HUDEP-2 (cell line): ENCODE measurements at regions not wholly inside any gene's neighbourhood (a gene's known extent, or its start where the extent isn't known, plus 50 kb on each side); places are given as distances from the start of the nearest gene placed in this dataset.

ENCODE experiments used
- DNase-seq, 76 experiments: peaks; one replicate each; lab custom pipeline; 2025; ENCODE audit not compliant: unreplicated experiment in 76 of 76; lab: John Stamatoyannopoulos, UW

DNA sequence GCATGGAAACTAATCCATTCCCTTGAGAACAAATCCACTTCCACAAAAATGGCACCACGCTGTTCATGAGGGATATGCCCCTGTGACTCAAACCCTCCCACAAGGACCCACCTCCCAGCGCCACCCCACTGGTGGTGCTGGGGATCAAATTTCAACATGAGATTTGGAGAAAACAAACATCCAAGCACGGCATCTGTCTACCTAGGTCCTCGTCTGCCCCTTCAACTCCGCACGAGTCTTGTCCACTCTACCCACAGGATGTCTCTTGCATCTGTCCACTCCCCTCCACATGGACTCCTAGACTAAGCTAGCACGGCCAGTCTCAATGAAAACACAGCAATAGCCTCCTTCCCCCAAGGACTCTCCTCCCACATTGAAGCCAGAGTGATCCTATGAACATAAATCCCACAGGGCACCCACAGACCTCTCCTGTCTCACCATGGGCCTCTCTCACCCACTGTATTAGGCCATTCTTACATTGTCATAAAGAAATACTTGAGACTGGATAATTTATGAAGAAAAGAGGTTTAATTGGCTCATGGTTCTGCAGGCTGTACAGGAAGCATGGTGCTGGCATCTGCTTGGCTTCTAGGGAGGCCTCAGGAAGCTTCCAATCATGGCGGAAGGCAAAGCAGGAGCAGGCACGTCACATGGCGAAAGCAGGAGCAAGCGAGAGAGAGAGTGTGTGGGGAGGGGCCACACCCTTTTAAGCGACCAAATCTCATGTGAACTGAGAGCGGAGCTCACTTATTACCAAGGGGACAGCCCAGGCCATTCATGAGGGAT is 101.4 kb downstream of the TOMM20 start:
- no peak for DNase-seq

DNA sequence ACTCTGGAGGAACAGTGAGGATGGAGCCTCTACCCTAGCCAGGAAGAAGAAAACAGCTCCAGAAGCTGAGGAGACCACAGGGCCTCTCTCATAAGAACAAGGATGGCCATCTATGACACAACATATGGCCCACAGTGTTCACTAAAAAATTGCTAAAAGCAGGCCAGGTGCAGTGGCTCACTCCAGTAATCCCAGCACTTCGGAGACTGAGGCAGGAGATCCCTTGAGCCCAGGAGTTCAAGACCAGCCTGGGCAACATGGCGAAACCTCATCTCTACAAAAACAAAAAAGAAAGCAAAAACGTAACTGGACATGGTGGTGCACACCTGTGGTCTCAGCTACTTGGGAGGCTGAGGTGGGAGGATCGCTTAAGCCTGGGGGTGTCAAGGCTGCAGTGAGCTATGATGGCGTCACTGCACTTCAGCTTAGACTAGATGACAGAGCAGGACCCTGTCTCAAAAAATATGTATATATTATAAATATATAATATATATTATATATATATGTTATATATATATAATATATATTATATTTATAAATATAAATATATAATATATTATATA is 103.1 kb downstream of the TOMM20 start:
- DNase-seq = no peak

DNA sequence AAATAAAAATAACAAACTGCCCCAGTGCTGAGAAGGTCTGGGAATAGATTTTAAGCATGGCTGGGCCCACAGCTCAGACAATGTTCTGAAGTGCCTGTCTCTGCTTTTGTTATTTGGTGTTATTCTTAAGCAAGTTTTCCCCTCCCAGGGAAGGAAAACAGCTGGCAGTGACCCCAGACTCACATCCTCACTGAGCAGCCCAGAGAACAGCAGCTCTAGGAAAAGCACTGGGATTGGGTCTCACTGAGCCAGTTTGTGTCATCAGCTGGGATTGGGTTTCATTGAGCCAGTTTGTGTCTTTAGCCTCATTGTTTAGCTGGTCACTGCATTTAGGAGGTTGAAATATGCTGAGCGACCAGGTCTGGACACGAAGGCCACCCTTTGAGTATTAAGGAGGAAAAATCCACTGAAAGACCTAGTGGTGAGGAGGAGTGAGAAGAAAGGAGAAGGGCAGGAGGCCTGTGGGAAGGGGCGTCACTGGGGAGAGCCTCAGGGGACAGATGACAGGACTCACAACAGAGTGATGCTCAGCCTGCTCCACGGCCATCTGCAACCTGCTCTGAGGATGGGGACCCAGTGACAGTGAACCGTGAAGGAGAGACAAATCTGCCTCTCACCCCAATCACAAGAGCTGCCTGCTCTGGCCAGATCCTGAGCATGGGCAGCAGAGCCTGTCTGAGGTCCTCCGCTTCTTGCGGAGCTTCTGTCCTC is 103.8 kb downstream of the TOMM20 start:
- no peak for DNase-seq

DNA sequence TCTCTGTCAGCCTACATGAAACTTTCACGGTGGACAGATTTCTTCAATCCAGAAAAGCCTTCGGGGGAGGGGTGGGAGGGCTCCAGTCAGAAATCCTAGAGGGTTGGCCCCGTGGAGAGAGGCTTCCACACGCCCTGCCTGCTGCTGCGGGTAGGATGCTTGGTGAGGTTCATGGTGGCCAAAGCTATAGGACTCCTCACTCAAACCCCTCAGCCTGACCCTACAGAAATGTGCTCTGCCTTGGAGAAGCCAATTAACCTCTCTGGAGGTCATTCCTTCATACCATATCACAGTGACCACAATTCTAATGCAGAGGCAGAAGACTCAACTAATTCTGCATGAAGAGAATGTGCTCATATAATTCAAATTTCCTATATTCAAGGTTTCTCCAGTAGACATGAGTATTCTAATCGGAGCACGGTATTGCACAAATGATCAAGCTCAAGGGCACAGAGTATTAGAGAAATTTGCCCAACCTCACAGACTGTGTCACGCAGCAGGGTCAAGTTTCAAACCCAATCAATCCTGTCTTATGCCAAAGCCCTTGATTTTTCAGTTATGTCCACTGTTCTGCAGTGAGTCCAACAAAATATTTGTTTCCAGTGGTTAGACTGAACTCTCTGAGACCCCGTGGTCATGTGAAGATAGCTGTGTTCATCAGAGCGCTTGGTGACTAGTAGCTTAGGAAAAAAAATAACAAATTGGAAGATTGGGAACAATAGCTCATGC is 104.8 kb downstream of the TOMM20 start:
- DNase-seq = no peak

DNA sequence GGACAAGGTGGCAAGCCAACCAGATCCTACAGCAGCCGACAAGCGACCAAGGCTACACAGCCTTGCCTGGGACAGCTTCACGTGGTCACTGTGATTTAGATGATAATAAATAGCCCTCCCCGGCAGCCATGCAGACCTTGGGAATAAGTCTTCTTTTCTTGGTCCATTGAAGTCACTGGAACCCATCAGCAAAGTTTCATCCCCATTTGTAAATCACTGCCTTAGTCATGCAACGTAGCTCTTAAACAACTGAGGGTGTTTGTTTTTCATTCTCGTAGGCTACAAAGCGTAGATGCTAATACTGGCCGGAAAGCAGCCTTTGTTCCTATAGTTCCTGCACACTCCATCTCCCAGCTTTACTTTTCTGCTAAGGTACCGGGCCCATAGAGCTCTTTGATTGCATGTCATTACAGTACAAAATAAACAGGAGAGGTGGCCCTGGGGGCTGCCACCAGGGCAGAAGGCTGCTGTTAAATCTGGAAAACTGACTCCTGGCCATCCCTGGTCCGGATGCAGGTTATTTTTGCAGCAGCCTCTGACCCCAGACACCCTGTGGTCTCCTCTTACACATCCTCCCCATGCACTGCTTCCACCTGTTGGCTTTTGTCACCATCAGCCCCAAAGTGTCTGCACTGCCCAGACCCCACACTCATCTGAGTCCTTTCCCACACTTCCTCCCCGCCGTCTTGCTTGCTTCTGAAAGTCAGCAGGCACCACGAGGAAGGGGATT is 105.5 kb downstream of the TOMM20 start:
- DNase-seq = no peak

DNA sequence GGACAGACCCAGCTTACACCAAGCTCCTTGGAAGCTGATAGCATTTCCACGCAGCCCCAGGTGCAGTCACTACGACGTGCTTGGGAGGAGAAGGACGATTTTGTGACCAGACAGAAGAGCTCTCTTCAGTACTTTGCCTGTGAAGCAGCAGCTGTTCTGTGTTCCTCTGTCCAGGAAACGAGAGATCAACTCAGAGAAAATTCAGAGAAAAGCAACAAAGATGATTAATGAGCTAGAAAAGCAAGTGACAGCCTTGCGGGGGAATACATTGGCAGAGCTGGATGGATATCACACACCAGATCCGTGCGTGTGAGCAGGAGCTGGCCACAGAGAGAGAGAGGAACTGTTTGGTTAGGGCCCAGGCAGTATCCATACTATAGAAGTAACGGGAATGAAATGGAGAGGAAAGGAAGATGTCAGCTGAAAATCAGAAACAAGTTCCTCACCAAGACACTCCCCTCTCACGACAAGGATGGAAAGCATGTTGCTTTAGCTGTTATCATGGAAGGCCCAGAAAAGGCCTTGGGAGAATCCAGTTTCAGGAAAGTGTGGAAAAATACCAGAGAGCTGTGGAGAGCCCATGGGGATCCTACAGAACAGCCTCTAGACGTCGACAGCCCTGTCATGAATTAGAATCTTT is 106.2 kb downstream of the TOMM20 start:
- DNase-seq = no peak

DNA sequence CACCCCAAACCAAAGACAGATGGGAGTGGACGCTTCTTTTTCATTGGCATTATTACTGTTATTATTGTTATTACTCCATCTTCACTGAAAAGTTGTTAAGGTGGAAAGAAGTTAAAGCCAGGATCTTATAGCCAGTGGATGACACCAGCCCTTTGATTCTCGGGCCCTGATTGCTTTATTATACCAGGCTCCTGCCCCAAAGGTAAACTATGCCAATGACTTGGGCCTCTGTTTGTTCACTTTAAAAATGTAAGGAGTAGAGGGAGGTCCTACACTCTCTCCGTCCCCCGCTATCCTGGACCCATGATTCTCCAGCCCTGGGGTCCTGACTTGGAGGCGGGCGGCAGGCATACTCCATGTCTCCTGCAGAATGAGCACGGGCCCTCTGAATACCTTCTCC is 106.8 kb downstream of the TOMM20 start:
- DNase-seq = no peak

DNA sequence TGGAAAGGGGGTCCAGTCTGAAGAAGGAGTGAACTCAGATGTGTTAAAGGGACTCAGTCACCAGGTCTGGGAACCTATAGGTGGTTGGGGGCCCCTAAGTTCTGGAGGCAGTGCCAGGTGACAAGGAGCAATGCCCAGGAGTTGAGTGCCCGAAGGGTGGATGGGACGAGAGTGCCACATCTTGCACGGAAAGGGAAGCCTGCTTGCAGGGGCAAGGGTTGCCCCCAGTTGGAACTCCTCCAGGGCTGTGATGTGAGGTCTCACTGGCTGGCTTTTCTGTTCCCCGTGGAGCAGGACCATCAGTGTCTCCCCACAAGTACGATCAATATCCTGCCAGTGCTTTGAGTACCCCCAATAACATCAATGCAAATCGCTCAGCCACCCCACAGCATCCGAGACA is 107.3 kb downstream of the TOMM20 start:
- DNase-seq = no peak

DNA sequence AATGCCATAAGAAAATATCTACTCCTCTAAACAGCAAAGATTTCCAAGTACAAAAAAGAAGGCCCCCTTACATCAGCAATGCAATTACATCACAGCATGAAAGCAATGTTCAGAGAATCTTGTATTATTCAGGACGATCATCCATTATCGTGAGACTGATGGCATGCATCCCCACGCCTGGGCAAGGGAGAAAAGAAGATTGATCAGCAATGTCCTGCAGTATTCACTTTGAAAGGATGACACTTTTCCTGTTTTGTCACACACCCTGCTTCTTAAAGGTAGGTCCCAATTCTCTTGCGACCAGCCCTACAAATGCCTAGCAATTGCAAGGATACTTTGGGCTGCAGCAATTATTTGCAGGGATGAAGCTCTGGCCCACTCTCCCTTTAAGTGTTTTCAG is 108.7 kb downstream of the TOMM20 start:
- DNase-seq = no peak

DNA sequence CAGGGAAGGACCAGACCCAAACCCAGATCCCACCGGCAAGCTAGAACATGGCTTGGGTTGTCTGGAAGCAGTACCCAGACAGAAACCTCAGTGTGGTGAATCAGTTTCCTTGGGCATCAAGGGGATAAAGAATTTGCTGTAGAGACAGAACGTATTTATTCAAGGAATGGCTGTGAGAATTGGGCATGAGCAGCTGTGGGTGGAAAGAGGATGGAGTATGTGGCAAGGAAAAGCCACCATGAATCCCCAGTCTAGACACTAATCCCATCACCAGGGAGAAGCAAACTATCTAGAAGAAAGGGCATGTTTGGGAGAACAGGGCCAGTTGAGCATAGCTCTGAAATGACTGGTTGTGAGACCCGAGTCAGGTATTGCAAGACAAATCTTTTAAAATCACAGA is 109.2 kb downstream of the TOMM20 start:
- DNase-seq = no peak

DNA sequence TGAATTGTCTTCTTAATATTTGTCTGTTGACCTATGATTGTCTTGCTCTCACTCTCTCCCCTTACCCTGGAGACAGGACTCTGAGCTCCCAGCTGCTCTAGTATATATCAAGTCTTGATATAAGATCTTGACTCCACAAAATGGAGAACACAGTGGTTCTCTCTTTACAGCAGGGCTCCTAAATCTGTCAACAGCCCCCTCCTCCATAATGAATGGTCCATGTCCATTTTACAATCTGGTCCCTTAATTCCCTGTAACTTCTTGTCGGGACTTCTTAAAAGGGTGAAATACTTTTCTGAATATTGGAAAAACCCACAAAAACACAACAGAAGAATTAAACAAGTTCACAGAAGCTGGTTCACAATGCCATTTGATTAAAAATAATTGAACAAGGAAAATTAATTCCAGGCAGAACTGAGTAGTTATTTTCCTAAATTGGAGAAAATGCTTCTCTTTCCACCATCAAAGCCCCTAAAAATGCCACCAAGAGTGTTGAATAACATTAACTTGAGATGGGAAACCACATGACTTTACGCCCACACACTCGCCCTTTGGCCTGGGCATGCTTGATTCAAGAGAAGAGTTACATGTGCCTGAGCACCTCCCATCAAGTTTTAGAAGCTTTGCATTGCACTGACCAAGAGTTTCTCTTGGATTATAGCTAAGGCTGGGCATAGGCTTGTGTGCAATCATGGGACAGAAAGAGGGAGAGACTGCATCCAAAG is 109.8 kb downstream of the TOMM20 start:
- DNase-seq = peak in 1 of 76 experiments; percentile 10

DNA sequence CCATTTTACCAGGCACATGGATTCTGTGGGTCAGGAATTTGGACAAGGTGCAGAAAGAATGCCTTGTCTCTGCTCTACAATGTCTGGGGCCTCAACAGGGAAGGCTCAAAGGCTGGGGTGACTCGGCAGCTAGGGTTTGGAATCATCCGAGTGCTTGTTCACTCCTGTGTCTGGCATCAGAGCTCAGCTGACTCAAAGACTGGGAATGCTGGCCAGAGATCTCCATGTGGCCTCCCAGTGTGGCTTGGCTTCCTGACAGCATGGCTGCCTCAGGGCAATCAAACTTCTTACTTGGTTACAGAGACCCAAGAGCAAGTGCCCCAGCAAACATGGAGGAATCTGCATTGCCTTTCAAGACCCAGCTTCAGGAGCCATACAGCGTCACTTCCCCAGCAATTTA is 110.5 kb downstream of the TOMM20 start:
- no peak for DNase-seq

DNA sequence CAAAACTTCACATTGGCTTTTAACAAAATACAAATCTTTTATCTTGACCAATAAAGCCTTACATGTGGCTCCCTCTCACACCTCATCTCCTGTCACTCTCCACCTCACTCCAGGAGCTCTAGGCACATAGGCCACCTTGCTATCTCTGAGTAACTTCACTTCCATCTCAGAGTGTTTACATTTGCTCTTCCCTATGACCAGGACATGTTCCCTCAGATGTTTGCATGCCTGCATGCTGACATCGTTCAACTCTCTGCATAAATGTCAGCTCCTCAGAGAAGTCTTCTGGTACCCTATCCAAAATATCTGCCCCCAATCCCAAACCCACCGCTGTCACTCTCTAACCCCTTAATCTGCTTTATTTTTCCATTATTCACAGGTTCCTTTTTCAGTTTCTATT is 110.9 kb downstream of the TOMM20 start:
- DNase-seq = no peak

DNA sequence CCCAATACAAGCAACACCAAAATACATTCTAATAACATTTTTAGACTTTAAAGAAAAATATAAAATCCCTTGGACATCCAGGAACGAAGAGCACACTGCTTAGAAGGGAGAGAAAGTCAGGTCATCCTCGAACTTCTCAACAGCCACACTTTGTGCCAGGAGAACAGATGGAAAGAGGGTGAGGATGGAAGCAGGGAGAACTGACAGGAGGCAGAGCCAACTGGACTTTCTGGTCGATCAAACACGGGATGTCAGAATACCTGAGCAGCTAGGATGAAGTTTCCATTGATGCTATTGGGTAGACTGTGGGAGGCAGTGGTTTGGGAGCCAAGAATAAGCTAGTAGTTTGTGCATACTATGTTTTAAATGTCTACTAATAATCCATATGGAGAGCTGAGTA is 111.4 kb downstream of the TOMM20 start:
- no peak for DNase-seq

DNA sequence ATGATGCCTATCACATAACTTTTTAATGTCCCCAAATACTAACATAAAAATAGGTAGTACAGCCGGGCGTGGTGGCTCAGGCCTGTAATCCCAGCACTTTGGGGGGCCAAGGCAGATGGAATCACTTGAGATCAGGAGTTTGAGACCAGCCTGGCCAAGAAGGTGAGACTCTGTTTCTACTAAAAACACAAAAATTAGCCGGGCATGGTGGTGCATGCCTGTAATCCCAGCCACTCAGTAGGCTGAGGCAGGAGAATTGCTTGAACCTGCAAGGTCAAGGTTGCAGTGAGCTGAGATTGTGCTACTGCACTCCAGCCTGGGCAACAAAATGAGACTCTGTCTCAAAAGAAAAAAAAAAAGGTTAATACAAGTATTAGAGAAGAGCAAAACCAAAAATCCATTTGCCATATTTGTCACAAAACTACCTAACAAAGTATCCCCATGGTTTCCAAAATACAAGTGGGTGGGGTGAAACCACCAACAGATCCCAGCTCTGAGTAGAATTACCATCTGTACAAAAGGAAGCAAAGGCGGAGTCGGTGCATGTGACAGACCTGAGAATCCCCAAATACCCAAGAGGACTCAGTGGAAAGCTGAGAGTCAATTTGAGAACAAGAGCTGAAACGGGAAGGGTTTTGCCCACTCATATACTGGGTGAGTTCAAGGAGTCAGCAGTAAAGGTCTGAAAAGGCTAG is 113.2 kb downstream of the TOMM20 start:
- DNase-seq = no peak

DNA sequence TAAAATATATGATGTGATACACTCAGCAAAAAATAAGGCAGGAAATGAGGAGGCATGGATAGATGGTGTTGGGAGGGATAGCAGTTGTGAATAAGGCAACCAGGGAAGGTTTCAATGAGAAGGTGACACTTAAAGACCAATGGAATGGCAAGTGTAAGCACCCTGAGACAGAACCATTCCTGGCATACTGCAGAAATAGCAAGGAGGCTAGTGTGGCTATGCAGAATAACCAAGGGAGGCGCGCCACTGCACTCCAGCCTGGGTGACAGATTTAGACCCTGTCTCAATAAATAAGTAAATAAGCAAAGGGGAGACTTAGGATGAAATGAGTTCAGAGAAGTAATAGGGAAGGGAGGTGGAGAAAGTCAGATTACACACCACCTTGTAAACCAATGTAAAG is 113.9 kb downstream of the TOMM20 start:
- no peak for DNase-seq

DNA sequence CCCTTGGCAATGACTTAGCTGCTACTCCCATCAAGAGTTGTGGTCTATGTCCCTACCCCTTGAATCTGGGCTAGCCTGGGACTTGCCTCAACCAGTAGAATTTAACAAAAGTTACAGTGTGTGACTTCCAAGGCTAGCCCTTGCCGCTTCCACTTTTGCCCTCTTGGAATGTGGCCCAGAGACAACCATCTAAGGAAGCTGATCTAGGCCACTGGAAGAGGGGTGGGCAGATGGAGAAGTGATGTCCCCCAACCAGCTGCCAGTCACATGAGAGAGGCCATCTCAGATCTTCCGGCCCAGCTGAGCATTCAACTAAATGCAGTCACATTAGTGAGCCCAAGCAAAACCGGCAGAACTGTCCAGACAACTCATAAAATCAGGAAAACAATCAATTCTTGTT is 115.1 kb downstream of the TOMM20 start:
- DNase-seq = no peak

DNA sequence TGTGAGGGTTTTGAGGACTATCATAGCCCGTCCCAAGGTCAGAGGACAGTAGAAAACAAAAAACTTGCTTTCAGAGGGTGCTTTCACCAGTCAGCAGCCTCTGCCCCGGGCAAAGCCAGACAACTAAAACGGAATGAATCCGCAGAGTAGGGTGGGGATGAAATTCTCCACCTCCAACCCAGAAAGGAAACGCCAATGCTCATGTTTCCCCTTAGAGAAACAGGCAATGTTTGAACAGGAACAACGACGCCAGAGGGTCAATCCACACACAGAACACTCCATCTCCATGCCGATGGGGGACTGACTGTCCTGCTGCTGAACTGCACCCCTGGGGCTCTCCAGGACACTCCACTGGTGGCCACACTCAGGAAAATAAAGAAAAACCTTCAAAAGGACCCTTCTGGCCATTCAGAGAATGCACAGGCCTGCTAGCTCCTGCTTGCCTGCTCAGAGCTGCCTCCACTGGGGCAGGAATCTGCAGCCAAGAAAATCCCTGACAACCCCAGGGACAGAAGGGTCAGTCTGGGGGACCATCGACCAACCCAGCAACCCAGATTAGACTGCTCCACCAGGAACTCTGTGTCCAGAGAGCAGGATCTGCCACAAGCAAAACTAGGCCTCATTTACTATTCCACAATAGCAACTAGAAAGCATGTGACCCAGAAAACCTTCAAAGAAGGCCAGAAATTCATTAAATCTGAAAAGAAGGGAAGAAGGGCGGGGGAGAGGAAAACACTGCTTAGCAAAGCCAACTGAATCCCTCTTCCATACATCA is 116.0 kb downstream of the TOMM20 start:
- DNase-seq = no peak
